ENCODE measurements at regions not wholly inside any gene's neighbourhood (a gene's known extent, or its start where the extent isn't known, plus 50 kb on each side); places are given as distances from the start of the nearest gene placed in this dataset.

GRCh38 chr12:89899651-89900050, 191.0 kb upstream of the ATP2B1 start:
- TF ChIP-seq POLR2A (IDR thresholded peaks at IDR 0.05), result no peak
- TF ChIP-seq, protein P1, sequence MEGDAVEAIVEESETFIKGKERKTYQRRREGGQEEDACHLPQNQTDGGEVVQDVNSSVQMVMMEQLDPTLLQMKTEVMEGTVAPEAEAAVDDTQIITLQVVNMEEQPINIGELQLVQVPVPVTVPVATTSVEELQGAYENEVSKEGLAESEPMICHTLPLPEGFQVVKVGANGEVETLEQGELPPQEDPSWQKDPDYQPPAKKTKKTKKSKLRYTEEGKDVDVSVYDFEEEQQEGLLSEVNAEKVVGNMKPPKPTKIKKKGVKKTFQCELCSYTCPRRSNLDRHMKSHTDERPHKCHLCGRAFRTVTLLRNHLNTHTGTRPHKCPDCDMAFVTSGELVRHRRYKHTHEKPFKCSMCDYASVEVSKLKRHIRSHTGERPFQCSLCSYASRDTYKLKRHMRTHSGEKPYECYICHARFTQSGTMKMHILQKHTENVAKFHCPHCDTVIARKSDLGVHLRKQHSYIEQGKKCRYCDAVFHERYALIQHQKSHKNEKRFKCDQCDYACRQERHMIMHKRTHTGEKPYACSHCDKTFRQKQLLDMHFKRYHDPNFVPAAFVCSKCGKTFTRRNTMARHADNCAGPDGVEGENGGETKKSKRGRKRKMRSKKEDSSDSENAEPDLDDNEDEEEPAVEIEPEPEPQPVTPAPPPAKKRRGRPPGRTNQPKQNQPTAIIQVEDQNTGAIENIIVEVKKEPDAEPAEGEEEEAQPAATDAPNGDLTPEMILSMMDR (IDR thresholded peaks at IDR 0.05 in 8 of 11, conservative IDR thresholded peaks at IDR 0.05 in 3 of 11), result no peak

Data from spleen (tissue), 7 donors.